Skin of body (tissue), 1 donor: ENCODE measurements at regions not wholly inside any gene's neighbourhood (a gene's known extent, or its start where the extent isn't known, plus 50 kb on each side); places are given as distances from the start of the nearest gene placed in this dataset.
A peak's percentile ranks its signal among the peaks of the same experiment; 100 is the strongest.

Experiments
- DNase-seq: peaks from one replicate; lab custom pipeline; 2025; lab: John Stamatoyannopoulos, UW

- no peak for DNase-seq
These were observed 498.4 kb downstream of the DSC3 start for GRCh38 chr18:30544141-30544540.

- no peak for DNase-seq
These were observed 508.8 kb downstream of the DSC3 start for GRCh38 chr18:30533716-30534115.

- no peak for DNase-seq
These were observed 514.6 kb downstream of the DSC3 start for GRCh38 chr18:30527917-30528316.

GRCh38 chr18:30527226-30527625 lies 515.3 kb downstream of the DSC3 start:
- DNase-seq: no peak

GRCh38 chr18:30522288-30522929 lies 520.1 kb downstream of the DSC3 start:
- no peak for DNase-seq

GRCh38 chr18:30514059-30514458 lies 528.5 kb downstream of the DSC3 start:
- no peak for DNase-seq

GRCh38 chr18:30512872-30513271 lies 529.7 kb downstream of the DSC3 start:
- no peak for DNase-seq

- no peak for DNase-seq
These were observed 531.7 kb downstream of the DSC3 start for GRCh38 chr18:30510882-30511281.

GRCh38 chr18:30501594-30501993 lies 540.9 kb downstream of the DSC3 start:
- no peak for DNase-seq

GRCh38 chr18:30500240-30500945 lies 542.1 kb downstream of the DSC3 start:
- DNase-seq: no peak

GRCh38 chr18:30499721-30500120 lies 542.8 kb downstream of the DSC3 start:
- no peak for DNase-seq

- no peak for DNase-seq
These were observed 549.9 kb downstream of the DSC3 start for GRCh38 chr18:30492552-30493129.

- DNase-seq: no peak
These were observed 550.6 kb downstream of the DSC3 start for GRCh38 chr18:30491815-30492551.

- no peak for DNase-seq
These were observed 552.5 kb downstream of the DSC3 start for GRCh38 chr18:30489890-30490643.

- no peak for DNase-seq
These were observed 554.6 kb downstream of the DSC3 start for GRCh38 chr18:30487962-30488361.

- no peak for DNase-seq
These were observed 555.7 kb downstream of the DSC3 start for GRCh38 chr18:30486856-30487255.

GRCh38 chr18:30485078-30485477 lies 557.5 kb downstream of the DSC3 start:
- no peak for DNase-seq

GRCh38 chr18:30481871-30482270 lies 560.7 kb downstream of the DSC3 start:
- DNase-seq: no peak

GRCh38 chr18:30469091-30469490 lies 573.5 kb downstream of the DSC3 start:
- no peak for DNase-seq

GRCh38 chr18:30465096-30465495 lies 577.4 kb downstream of the DSC3 start:
- DNase-seq: peak; percentile 12

- no peak for DNase-seq
These were observed 585.4 kb downstream of the DSC3 start for GRCh38 chr18:30457156-30457555.
